Panc1 (cell line): ENCODE measurements at regions not wholly inside any gene's neighbourhood (a gene's known extent, or its start where the extent isn't known, plus 50 kb on each side); places are given as distances from the start of the nearest gene placed in this dataset.

ENCODE experiments used
- ATAC-seq: fragments of 200-7000 bp; cut with Tn5 transposase; 2 replicates; pipeline ENCODE4 v1.9.1; 2020; ENCODE audit warnings: mild to moderate bottlenecking, moderate library complexity
- BruUV-seq: library from RNA; stranded (reverse); fragments of 400-500 nt; replicated peaks from 2 replicates; lab custom pipeline; 2021; lab: Mats Ljungman, UMichigan
- CTCF ChIA-PET: fragments of 300-600 bp; sonication (Branson Sonifier 250); formaldehyde crosslinking; loops from one replicate; lab custom pipeline; 2022; ENCODE audit warnings: antibody characterized with exemption; lab: Charles Lee
- POLR2A ChIA-PET: fragments of 300-600 bp; sonication (Branson Sonifier 250); formaldehyde crosslinking; loops from one replicate; lab custom pipeline; 2022; ENCODE audit warnings: antibody characterized with exemption; lab: Charles Lee
- DNase-seq: peaks from one replicate; pipeline ENCODE4 v3.0.0-alpha.2; 2010; ENCODE audit warnings: low read depth, low spot score
- H3K27ac ChIP-seq: 2 replicates; pipeline ENCODE4 v1.5.1; 2011; ENCODE audit warnings: mild to moderate bottlenecking, low read length, inconsistent platforms
- H3K27me3 ChIP-seq: fragments of 200-500 bp; sonication (Bioruptor generic); 2 replicates; pipeline ENCODE4 v1.6.0; 2014; ENCODE audit warnings: low read length, inconsistent platforms; ENCODE audit not compliant: control insufficient read depth, insufficient read depth
- H3K36me3 ChIP-seq: fragments of 200-500 bp; sonication (Bioruptor generic); 2 replicates; pipeline ENCODE4 v1.5.1; 2014; ENCODE audit warnings: inconsistent platforms, mild to moderate bottlenecking, low read length, moderate library complexity; ENCODE audit not compliant: control insufficient read depth, insufficient read depth
- H3K4me1 ChIP-seq: 2 replicates; pipeline ENCODE4 v1.5.1; 2011; ENCODE audit warnings: inconsistent platforms, mild to moderate bottlenecking, low read length, moderate library complexity; ENCODE audit not compliant: control insufficient read depth, insufficient read depth
- H3K4me3 ChIP-seq, 2 experiments: 2 replicates each; pipeline ENCODE4 v1.5.1; 2011 to 2012; ENCODE audit warnings: low read depth in 2 of 2, low read length in 2 of 2, mild to moderate bottlenecking in 2 of 2, inconsistent platforms in 1 of 2, moderate library complexity in 1 of 2
- H3K9me3 ChIP-seq: fragments of 200-500 bp; sonication (Bioruptor generic); 2 replicates; pipeline ENCODE4 v1.5.1; 2014; ENCODE audit warnings: low read depth, mild to moderate bottlenecking, inconsistent platforms, low read length, moderate library complexity; ENCODE audit not compliant: control insufficient read depth, insufficient read depth
- POLR2AphosphoS5 ChIP-seq: IDR thresholded peaks from 2 replicates; pipeline ENCODE4 v1.6.1; 2012; ENCODE audit warnings: mild to moderate bottlenecking, low read depth, low read length, moderate library complexity
- SIN3A ChIP-seq: IDR thresholded peaks from 2 replicates; pipeline ENCODE4 v1.6.1; 2012; ENCODE audit warnings: low read depth, mild to moderate bottlenecking, low read length, moderate library complexity, borderline replicate concordance; ENCODE audit not compliant: insufficient read depth
- TCF7L2 ChIP-seq: IDR thresholded peaks from 2 replicates; pipeline ENCODE4 v1.6.1; 2011; ENCODE audit warnings: mild to moderate bottlenecking, low read depth, low read length, inconsistent platforms
- in situ Hi-C: cut with HindIII; loops from 2 replicates; pipeline ENCODE4 v1.10.0; 2016; ENCODE audit warnings: low sequenced_read_pairs, low pct_unique_long_range_greater_than_20kb
- intact Hi-C: fragments of 100-400 bp; cut with micrococcal nuclease; formaldehyde crosslinking; loops from one replicate; pipeline ENCODE4 v1.10.0; 2022; ENCODE audit not compliant: unreplicated experiment
- TF ChIP-seq, protein P1 (sequence below), 2 experiments: IDR thresholded peaks; 2 replicates each; pipeline ENCODE4 v1.6.1; 2011 to 2012; ENCODE audit warnings: low read depth in 2 of 2, control low read depth in 1 of 2, low read length in 1 of 2, mild to moderate bottlenecking in 1 of 2, moderate library complexity in 1 of 2; ENCODE audit not compliant: insufficient read depth in 1 of 2
- TF ChIP-seq, protein P2 (sequence below): fragments of 450-650 bp; IDR thresholded peaks from 2 replicates; pipeline ENCODE4 v1.5.1; 2017; ENCODE audit warnings: mild to moderate bottlenecking

DNA sequence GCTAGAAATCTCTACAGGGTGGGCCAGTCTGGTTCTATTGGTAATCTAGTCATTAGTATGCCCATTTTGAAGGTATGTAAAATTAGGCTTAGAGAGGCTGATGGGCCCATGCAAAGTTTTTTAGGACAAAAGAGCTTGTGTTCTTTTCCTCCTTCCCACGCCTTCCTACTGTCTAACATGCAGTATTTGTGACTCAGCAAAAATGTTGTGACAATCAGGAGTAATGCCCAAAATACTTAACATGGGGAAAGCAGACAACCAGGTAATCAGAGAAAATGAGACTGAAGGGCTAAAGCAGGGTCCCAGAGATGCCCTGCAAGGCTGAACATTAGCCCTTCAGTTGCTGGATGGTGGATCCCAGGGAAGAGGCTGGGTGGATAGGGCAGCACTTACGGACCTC is 437.9 kb downstream of the BCL11B start:
- H3K27me3 ChIP-seq = no peaks in the 10 kb centered on the region
- no TSS peak for BruUV-seq
- H3K27ac ChIP-seq = no peak overlapping the region
- POLR2A ChIA-PET = no interaction called here
- H3K4me1 ChIP-seq = no peaks in the 10 kb centered on the region
- H3K4me3 ChIP-seq = no peak overlapping the region
- intact Hi-C loops = no loop called here
- CTCF ChIA-PET = no interaction called here
- no peaks in the 10 kb centered on the region for H3K9me3 ChIP-seq
- in situ Hi-C loops = no loop called here
- no peak for DNase-seq
- H3K36me3 ChIP-seq = no peaks in the 10 kb centered on the region
- no peak for ATAC-seq
- TF ChIP-seq POLR2AphosphoS5 = no peak
- TF ChIP-seq, protein P1, sequence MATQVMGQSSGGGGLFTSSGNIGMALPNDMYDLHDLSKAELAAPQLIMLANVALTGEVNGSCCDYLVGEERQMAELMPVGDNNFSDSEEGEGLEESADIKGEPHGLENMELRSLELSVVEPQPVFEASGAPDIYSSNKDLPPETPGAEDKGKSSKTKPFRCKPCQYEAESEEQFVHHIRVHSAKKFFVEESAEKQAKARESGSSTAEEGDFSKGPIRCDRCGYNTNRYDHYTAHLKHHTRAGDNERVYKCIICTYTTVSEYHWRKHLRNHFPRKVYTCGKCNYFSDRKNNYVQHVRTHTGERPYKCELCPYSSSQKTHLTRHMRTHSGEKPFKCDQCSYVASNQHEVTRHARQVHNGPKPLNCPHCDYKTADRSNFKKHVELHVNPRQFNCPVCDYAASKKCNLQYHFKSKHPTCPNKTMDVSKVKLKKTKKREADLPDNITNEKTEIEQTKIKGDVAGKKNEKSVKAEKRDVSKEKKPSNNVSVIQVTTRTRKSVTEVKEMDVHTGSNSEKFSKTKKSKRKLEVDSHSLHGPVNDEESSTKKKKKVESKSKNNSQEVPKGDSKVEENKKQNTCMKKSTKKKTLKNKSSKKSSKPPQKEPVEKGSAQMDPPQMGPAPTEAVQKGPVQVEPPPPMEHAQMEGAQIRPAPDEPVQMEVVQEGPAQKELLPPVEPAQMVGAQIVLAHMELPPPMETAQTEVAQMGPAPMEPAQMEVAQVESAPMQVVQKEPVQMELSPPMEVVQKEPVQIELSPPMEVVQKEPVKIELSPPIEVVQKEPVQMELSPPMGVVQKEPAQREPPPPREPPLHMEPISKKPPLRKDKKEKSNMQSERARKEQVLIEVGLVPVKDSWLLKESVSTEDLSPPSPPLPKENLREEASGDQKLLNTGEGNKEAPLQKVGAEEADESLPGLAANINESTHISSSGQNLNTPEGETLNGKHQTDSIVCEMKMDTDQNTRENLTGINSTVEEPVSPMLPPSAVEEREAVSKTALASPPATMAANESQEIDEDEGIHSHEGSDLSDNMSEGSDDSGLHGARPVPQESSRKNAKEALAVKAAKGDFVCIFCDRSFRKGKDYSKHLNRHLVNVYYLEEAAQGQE (IDR thresholded peaks at IDR 0.05; ENCODE audit: insufficient read depth in 1 of 2, low read depth in 2 of 2, low read length in 1 of 2) = no peak
- TF ChIP-seq, protein P2, sequence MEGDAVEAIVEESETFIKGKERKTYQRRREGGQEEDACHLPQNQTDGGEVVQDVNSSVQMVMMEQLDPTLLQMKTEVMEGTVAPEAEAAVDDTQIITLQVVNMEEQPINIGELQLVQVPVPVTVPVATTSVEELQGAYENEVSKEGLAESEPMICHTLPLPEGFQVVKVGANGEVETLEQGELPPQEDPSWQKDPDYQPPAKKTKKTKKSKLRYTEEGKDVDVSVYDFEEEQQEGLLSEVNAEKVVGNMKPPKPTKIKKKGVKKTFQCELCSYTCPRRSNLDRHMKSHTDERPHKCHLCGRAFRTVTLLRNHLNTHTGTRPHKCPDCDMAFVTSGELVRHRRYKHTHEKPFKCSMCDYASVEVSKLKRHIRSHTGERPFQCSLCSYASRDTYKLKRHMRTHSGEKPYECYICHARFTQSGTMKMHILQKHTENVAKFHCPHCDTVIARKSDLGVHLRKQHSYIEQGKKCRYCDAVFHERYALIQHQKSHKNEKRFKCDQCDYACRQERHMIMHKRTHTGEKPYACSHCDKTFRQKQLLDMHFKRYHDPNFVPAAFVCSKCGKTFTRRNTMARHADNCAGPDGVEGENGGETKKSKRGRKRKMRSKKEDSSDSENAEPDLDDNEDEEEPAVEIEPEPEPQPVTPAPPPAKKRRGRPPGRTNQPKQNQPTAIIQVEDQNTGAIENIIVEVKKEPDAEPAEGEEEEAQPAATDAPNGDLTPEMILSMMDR = no peak
- TF ChIP-seq SIN3A = no peak

DNA sequence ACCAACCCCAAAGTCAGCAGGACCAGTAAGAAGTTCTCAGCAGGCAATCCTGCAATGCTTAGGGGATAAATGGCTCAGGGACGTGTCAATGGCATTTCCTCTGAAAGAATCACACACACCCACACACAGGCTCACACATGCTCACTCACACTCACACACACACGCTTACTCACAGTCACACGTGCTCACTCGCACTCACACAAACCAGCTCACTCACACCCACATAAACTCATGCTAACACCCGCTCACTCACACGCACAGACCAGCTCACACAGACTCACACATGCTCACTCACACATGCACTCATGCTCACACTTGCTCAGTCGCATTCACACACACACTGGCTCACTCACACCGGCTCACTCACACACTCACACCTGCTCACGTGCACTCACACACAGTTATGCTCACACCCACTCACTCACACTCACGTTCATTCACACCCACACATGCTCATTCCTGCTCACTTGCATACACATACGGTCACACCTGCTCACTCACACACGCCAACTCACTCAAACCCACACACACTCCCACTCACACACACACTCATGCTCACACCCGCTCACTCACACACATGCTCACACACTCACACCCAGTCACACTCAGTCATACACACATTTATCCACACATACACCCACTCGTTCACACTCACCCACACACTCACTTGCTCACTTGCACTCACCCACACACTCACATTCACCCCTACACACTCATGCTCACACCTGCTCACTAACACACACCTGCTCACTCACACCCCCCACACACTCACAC is 436.8 kb downstream of the BCL11B start:
- Histone ChIP-seq H3K9me3 (no peaks in the 10 kb centered on the region), H3K27ac (no peak overlapping the region), H3K4me3 (no peak overlapping the region), H3K36me3 (no peaks in the 10 kb centered on the region), H3K27me3 (no peaks in the 10 kb centered on the region), H3K4me1 (no peaks in the 10 kb centered on the region)
- BruUV-seq = no TSS peak
- DNase-seq (no peak), ATAC-seq (no peak)
- TF ChIP-seq SIN3A = no peak
- TF ChIP-seq TCF7L2 = no peak
- TF ChIP-seq, protein P1 (IDR thresholded peaks at IDR 0.05; ENCODE audit: insufficient read depth in 1 of 2, low read depth in 2 of 2, low read length in 1 of 2) = no peak
- no peak for TF ChIP-seq POLR2AphosphoS5
- TF ChIP-seq, protein P2 = no peak
- in situ Hi-C loops = no loop called here
- ChIA-PET POLR2A (no interaction called here), CTCF (no interaction called here)
- intact Hi-C loops = no loop called here
